Stimulated activated naive CD8-positive, alpha-beta T cell treated with anti-CD3 and anti-CD28 coated beads, Interleukin-15, Interleukin-2, amounts not matched to agents 100 ng/mL and 50 ng/mL, for 24 hours (primary cell): ENCODE measurements at regions not wholly inside any gene's neighbourhood (a gene's known extent, or its start where the extent isn't known, plus 50 kb on each side); places are given as distances from the start of the nearest gene placed in this dataset.
"Not testable (repeated sequence)": the region's sequence is repeated elsewhere in the genome, so short reads cannot be mapped to it uniquely, and the experiment has no call there.

Source experiments
- H3K27ac Mint-ChIP-seq: one replicate; pipeline ENCODE4 v1.8.0; 2021; ENCODE audit warnings: mild to moderate bottlenecking, mixed read lengths
- H3K27me3 Mint-ChIP-seq: one replicate; pipeline ENCODE4 v1.8.0; 2021; ENCODE audit warnings: mixed read lengths
- H3K36me3 Mint-ChIP-seq: one replicate; pipeline ENCODE4 v1.8.0; 2021; ENCODE audit warnings: low read depth, mixed read lengths
- H3K4me1 Mint-ChIP-seq: one replicate; pipeline ENCODE4 v1.8.0; 2021; ENCODE audit warnings: low read depth, mixed read lengths
- H3K4me3 Mint-ChIP-seq: one replicate; pipeline ENCODE4 v1.8.0; 2021; ENCODE audit warnings: mild to moderate bottlenecking, mixed read lengths
- H3K9me3 Mint-ChIP-seq: one replicate; pipeline ENCODE4 v1.8.0; 2021; ENCODE audit warnings: mixed read lengths

GRCh38 chr2:57376985-57377384, 669.6 kb upstream of the VRK2 start:
- H3K27ac Mint-ChIP-seq: no peak overlapping the region
- no peak overlapping the region for H3K4me3 Mint-ChIP-seq
- H3K4me1 Mint-ChIP-seq: no peaks in the 10 kb centered on the region
- no peaks in the 10 kb centered on the region for H3K36me3 Mint-ChIP-seq
- no peaks in the 10 kb centered on the region for H3K9me3 Mint-ChIP-seq
- H3K27me3 Mint-ChIP-seq: no peaks in the 10 kb centered on the region

DNA sequence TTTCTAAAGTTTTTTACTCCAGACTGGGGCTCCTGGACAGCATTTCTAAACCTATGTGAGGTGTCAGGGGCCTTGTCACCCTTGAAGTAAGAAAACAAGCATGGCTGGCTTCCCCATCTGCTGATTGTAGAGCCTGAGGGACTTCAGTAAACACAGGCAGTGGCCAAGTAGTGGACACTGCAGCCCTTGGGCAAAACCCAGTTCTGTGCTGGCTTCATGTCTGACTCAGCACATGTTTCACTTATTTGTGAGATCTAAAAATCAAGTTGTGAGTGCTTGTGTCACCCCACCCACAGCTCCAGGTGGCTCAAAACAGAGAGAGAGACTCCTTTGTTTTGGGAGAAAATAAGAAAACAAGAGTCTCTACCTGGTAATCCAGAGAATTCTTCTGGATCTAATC, 660.3 kb upstream of the VRK2 start:
- H3K27me3 Mint-ChIP-seq: no peaks in the 10 kb centered on the region
- H3K27ac Mint-ChIP-seq: no peak overlapping the region
- peaks cover 20% of the 10 kb centered on the region for H3K9me3 Mint-ChIP-seq
- no peak overlapping the region for H3K4me3 Mint-ChIP-seq
- no peaks in the 10 kb centered on the region for H3K36me3 Mint-ChIP-seq
- no peaks in the 10 kb centered on the region for H3K4me1 Mint-ChIP-seq

DNA sequence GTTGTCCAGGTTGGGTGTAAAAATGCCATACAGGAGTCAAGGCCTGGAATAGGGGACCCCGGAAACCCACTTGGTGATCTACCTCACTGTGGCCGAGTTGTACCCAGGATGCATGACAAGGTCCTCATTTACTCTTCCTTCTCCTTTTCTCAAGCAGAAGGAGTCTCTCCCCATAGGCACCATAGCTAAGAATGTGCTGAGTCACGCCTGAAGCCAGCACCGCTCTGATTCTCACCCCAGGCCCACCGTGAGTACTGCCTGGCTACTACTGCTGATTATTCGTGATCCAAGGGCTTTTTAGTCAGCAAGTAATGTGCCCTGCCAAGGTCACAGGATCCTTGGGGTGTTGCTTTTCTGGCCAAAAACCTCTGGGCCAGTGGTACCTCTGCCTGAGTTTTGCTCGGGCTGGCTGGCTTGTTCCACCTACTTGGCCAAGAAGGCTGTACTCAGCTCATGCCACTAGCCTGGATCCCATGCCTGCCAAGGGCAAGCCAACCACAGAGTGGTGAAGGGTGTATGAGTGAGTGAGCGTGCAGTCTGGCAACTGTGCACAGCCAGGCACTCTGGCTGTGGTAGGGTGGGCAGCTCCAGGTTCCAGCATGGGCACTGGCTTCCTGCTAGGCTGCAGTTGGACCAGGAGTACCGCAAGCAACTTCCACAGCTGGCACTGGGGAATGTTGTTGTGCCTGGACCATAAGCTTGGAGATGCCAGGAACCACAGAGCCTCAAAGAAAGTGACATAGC, 650.1 kb upstream of the VRK2 start:
- Mint-ChIP-seq H3K27me3 (no peaks in the 10 kb centered on the region), H3K27ac (no peak overlapping the region), H3K9me3 (peaks cover 16% of the 10 kb centered on the region), H3K36me3 (no peaks in the 10 kb centered on the region), H3K4me3 (no peak overlapping the region), H3K4me1 (no peaks in the 10 kb centered on the region)

GRCh38 chr2:57397550-57398360, 648.9 kb upstream of the VRK2 start:
- H3K27me3 Mint-ChIP-seq: no peaks in the 10 kb centered on the region
- no peak overlapping the region for H3K27ac Mint-ChIP-seq
- H3K36me3 Mint-ChIP-seq: no peaks in the 10 kb centered on the region
- no peak overlapping the region for H3K4me3 Mint-ChIP-seq
- no peaks in the 10 kb centered on the region for H3K4me1 Mint-ChIP-seq
- peaks cover 13% of the 10 kb centered on the region for H3K9me3 Mint-ChIP-seq

- Mint-ChIP-seq H3K36me3 (no peaks in the 10 kb centered on the region), H3K9me3 (peaks cover 13% of the 10 kb centered on the region), H3K27ac (no peak overlapping the region), H3K27me3 (no peaks in the 10 kb centered on the region), H3K4me3 (no peak overlapping the region), H3K4me1 (no peaks in the 10 kb centered on the region)
Observed at GRCh38 chr2:57399057-57399456, 647.5 kb upstream of the VRK2 start.

- Mint-ChIP-seq H3K27me3 (no peaks in the 10 kb centered on the region), H3K4me3 (no peak overlapping the region), H3K4me1 (no peaks in the 10 kb centered on the region), H3K36me3 (no peaks in the 10 kb centered on the region), H3K27ac (no peak overlapping the region), H3K9me3 (peaks cover 5% of the 10 kb centered on the region)
Observed at GRCh38 chr2:57402096-57402495, 644.5 kb upstream of the VRK2 start.

GRCh38 chr2:57402755-57403154, 643.9 kb upstream of the VRK2 start:
- no peaks in the 10 kb centered on the region for H3K4me1 Mint-ChIP-seq
- H3K4me3 Mint-ChIP-seq: no peak overlapping the region
- H3K27ac Mint-ChIP-seq: no peak overlapping the region
- H3K36me3 Mint-ChIP-seq: no peaks in the 10 kb centered on the region
- no peaks in the 10 kb centered on the region for H3K27me3 Mint-ChIP-seq
- peaks cover 5% of the 10 kb centered on the region for H3K9me3 Mint-ChIP-seq

- no peaks in the 10 kb centered on the region for H3K27me3 Mint-ChIP-seq
- H3K4me1 Mint-ChIP-seq: no peaks in the 10 kb centered on the region
- no peak overlapping the region for H3K27ac Mint-ChIP-seq
- no peak overlapping the region for H3K4me3 Mint-ChIP-seq
- peaks cover 30% of the 10 kb centered on the region for H3K9me3 Mint-ChIP-seq
- H3K36me3 Mint-ChIP-seq: no peaks in the 10 kb centered on the region
Observed at GRCh38 chr2:57407772-57408201, 638.8 kb upstream of the VRK2 start.

DNA sequence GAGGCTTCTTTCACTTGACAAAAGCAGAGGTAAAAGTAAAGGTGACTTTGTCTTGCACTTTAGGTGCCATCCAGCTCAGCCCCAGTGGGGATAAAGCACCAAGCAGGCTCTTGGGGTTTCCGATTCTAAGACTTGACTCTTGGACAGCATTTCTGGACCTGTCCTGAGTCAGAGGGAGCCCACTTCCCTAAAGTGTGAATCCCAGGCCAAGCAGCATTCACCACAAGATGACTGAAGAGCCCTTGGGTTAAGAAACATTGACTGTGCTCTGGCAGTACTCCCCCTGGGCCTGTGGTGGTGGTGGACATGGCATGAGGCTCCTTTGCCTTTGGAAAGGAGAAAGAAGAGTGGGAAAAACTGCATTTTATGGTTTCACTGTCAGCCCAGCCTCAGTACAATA, 638.0 kb upstream of the VRK2 start:
- no peaks in the 10 kb centered on the region for H3K4me1 Mint-ChIP-seq
- H3K9me3 Mint-ChIP-seq: peaks cover 38% of the 10 kb centered on the region
- no peaks in the 10 kb centered on the region for H3K27me3 Mint-ChIP-seq
- H3K36me3 Mint-ChIP-seq: no peaks in the 10 kb centered on the region
- no peak overlapping the region for H3K4me3 Mint-ChIP-seq
- H3K27ac Mint-ChIP-seq: no peak overlapping the region

DNA sequence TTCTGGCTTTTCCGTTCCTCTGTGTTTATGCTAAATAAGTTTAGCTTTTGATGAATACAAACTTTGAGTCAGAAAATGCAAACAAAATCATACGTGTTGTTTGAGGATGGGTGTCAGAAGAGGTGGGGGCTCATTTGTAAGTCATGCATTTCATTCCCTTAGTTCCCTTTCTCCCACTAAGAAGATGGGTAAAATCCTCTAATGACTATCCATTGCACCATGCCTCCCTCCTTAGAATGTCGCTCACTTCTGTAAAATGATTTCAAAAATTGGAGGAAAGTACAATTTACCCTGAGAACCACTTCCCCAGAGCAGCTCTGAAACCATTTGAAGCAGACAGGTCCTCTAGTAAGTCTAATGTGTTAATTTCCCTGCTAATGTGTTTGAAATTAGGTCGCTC, 629.6 kb upstream of the VRK2 start:
- no peak overlapping the region for H3K4me3 Mint-ChIP-seq
- H3K36me3 Mint-ChIP-seq: no peaks in the 10 kb centered on the region
- H3K4me1 Mint-ChIP-seq: no peaks in the 10 kb centered on the region
- no peaks in the 10 kb centered on the region for H3K27me3 Mint-ChIP-seq
- peaks cover 26% of the 10 kb centered on the region for H3K9me3 Mint-ChIP-seq
- H3K27ac Mint-ChIP-seq: no peak overlapping the region

- H3K27me3 Mint-ChIP-seq, H3K4me1 Mint-ChIP-seq, H3K27ac Mint-ChIP-seq, H3K36me3 Mint-ChIP-seq, H3K4me3 Mint-ChIP-seq, H3K9me3 Mint-ChIP-seq: not testable (repeated sequence)
Observed at GRCh38 chr2:57418859-57419346, 627.7 kb upstream of the VRK2 start.

DNA sequence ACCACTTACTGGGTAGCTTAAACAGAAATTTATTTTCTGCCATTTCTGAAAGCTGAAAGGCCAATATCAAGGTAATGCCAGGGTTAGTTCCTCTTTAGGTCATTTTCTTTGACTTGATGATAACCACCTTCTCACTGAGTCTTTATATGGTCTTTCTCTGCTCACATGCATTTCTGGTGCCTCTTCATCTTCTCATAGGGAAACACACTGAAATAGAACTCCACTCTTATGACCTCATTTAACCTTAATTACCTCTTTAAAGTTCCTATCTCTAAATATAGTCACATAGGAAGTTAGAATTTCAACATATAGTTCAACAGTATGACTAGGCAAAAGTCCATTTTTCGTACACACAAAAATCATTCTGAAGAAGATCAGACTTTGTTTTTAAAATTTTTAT, 616.8 kb upstream of the VRK2 start:
- no peak overlapping the region for H3K4me3 Mint-ChIP-seq
- no peak overlapping the region for H3K27ac Mint-ChIP-seq
- no peaks in the 10 kb centered on the region for H3K4me1 Mint-ChIP-seq
- no peaks in the 10 kb centered on the region for H3K27me3 Mint-ChIP-seq
- no peaks in the 10 kb centered on the region for H3K36me3 Mint-ChIP-seq
- H3K9me3 Mint-ChIP-seq: peaks cover 3% of the 10 kb centered on the region

- no peaks in the 10 kb centered on the region for H3K36me3 Mint-ChIP-seq
- H3K4me3 Mint-ChIP-seq: no peak overlapping the region
- no peaks in the 10 kb centered on the region for H3K4me1 Mint-ChIP-seq
- no peak overlapping the region for H3K27ac Mint-ChIP-seq
- H3K9me3 Mint-ChIP-seq: no peaks in the 10 kb centered on the region
- no peaks in the 10 kb centered on the region for H3K27me3 Mint-ChIP-seq
Observed at GRCh38 chr2:57432528-57432927, 614.1 kb upstream of the VRK2 start.

DNA sequence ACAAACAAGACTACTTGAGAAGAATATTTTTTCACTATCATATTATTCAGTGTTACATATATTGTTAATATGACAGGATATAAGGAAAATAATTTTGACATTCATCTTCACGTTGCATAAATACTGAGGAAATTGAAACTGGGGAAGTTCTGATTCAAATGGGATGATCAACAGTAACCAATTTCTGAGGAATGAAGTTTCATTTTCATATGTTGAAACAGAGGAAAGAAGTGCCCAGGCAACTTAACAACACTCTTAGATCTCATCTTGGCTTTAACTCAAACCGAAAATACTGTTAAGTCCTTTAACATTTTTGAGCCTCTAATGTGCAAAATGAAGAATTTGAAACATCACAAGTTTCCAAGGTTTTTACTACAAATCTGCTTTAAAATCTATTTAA, 612.2 kb upstream of the VRK2 start:
- no peaks in the 10 kb centered on the region for H3K27me3 Mint-ChIP-seq
- no peaks in the 10 kb centered on the region for H3K9me3 Mint-ChIP-seq
- H3K4me1 Mint-ChIP-seq: no peaks in the 10 kb centered on the region

DNA sequence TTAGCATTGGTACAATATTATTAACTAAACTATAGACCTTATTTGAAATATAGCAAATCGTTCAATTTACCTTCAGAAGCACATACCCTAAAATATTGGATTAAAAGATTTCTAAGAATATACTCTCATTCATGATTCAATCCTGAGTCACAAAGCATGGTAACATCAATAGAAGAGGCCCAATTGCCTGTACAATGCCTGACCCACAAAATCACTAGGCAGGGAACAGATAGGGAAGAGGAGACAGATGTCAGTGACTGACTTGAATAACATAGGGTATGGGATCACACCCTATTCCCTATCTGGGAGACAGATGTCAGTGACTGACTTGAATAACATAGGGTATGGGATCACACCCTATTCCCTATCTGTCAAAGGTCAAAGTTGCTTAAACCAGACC, 611.6 kb upstream of the VRK2 start:
- no peak overlapping the region for H3K27ac Mint-ChIP-seq
- H3K4me1 Mint-ChIP-seq: no peaks in the 10 kb centered on the region
- no peak overlapping the region for H3K4me3 Mint-ChIP-seq
- no peaks in the 10 kb centered on the region for H3K36me3 Mint-ChIP-seq
- no peaks in the 10 kb centered on the region for H3K27me3 Mint-ChIP-seq
- H3K9me3 Mint-ChIP-seq: no peaks in the 10 kb centered on the region

More for the DNA sequence above, 612.2 kb upstream of the VRK2 start:
- Mint-ChIP-seq H3K4me3 (no peak overlapping the region), H3K27ac (no peak overlapping the region), H3K36me3 (no peaks in the 10 kb centered on the region)
